Right atrium auricular region (tissue), 2 donors: ENCODE measurements at regions not wholly inside any gene's neighbourhood (a gene's known extent, or its start where the extent isn't known, plus 50 kb on each side); places are given as distances from the start of the nearest gene placed in this dataset.

Experiments
- DNase-seq: peaks from one replicate; pipeline ENCODE4 v3.0.0-alpha.2; 2019; ENCODE audit warnings: low spot score
- H3K27ac ChIP-seq, 2 donors: fragments of 200-600 bp; sonication (generic); 1 replicate in 1 of 2; 2 replicates in 1 of 2; pipeline ENCODE4 v1.5.1; 2016 to 2019
- H3K27me3 ChIP-seq, 2 donors: fragments of 200-600 bp; sonication (generic); one replicate each; pipeline versions ENCODE4 v1.5.1 to v1.6.0; 2017 to 2019
- H3K36me3 ChIP-seq: fragments of 200-600 bp; sonication (generic); one replicate; pipeline ENCODE4 v1.5.1; 2016
- H3K4me1 ChIP-seq, 2 donors: fragments of 200-600 bp; sonication (generic); one replicate each; pipeline versions ENCODE4 v1.5.1 to v1.6.0; 2017 to 2019
- H3K4me3 ChIP-seq, 2 donors: fragments of 200-600 bp; sonication (generic); 1 replicate in 1 of 2; 2 replicates in 1 of 2; pipeline ENCODE4 v1.5.1; 2017 to 2019; ENCODE audit warnings: mild to moderate bottlenecking in 1 of 2, moderate library complexity in 1 of 2
- H3K9me3 ChIP-seq, 2 donors: fragments of 200-600 bp; sonication (generic); one replicate each; pipeline ENCODE4 v1.5.1; 2019
- CTCF ChIP-seq, 2 donors: fragments of 200-600 bp; sonication (generic); IDR thresholded peaks; one replicate each; pipeline ENCODE4 v1.5.1; 2019; ENCODE audit warnings: antibody characterized with exemption in 2 of 2

DNA sequence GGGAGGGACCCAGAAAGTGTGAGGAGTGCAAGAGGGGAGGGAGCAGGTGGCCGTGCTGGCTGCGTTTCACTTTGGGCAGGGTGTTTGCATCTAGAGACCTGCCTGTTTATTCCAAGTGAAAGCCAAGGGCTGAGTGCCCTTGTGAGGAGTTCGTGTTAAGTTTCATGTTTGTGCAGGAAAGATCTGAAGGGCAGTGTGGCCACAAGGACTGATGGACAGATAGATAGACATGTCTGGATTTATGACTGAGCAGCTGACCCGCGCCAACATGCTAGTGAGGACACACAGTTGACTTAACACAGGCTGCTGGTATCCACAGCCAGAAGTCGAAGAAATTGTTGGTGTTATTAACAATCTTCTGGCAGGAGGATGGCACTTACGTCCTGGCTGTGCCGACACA is 387.6 kb upstream of the TNP1 start:
- TF ChIP-seq CTCF (IDR thresholded peaks at IDR 0.05) = no peak
- Histone ChIP-seq H3K4me3 (no peak overlapping the region), H3K27me3 (no peaks in the 10 kb centered on the region), H3K9me3 (no peaks in the 10 kb centered on the region), H3K4me1 (peaks cover 0 to 26% of the 10 kb centered on the region in 2 donors), H3K36me3 (no peaks in the 10 kb centered on the region), H3K27ac (peak overlapping the region; percentile 35 to 61)
- DNase-seq = no peak

- TF ChIP-seq CTCF (IDR thresholded peaks at IDR 0.05) = no peak
- Histone ChIP-seq H3K27me3 (no peaks in the 10 kb centered on the region), H3K27ac (no peak overlapping the region), H3K36me3 (no peaks in the 10 kb centered on the region), H3K4me3 (no peak overlapping the region), H3K9me3 (no peaks in the 10 kb centered on the region), H3K4me1 (peaks cover 0 to 26% of the 10 kb centered on the region in 2 donors)
- DNase-seq = no peak
Measured at GRCh38 chr2:217246108-217246507, 386.2 kb upstream of the TNP1 start.

- peaks cover 0 to 24% of the 10 kb centered on the region in 2 donors for H3K4me1 ChIP-seq
- TF ChIP-seq CTCF (IDR thresholded peaks at IDR 0.05) = no peak
- H3K27me3 ChIP-seq = no peaks in the 10 kb centered on the region
- no peaks in the 10 kb centered on the region for H3K9me3 ChIP-seq
- H3K27ac ChIP-seq = no peak overlapping the region
- no peak overlapping the region for H3K4me3 ChIP-seq
- no peak for DNase-seq
- no peaks in the 10 kb centered on the region for H3K36me3 ChIP-seq
Measured at GRCh38 chr2:217244815-217245214, 385.0 kb upstream of the TNP1 start.

DNA sequence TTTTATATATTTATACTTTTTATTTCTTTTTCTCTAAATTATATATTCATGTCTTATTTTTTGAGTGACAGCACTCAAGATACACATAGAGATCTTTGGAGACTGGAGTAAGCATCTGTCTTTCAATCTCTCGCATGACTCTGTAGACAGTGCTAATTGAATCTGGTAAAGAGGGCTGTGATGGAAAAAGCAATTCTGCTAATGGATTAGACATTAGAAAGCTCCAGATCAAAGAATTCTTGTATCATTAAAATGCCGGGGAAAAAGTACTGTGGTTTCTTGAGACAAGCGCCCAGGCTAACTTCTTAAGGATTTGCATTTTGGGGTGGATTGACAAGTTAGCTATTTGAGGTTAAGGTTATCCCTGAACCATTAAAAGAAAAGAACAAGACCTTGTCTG is 383.1 kb upstream of the TNP1 start:
- DNase-seq = no peak
- Histone ChIP-seq H3K4me3 (no peak overlapping the region), H3K9me3 (no peaks in the 10 kb centered on the region), H3K4me1 (peaks cover 0 to 7% of the 10 kb centered on the region in 2 donors), H3K36me3 (no peaks in the 10 kb centered on the region), H3K27me3 (no peaks in the 10 kb centered on the region), H3K27ac (no peak overlapping the region)
- TF ChIP-seq CTCF (IDR thresholded peaks at IDR 0.05) = no peak

GRCh38 chr2:217231724-217232123 is 371.9 kb upstream of the TNP1 start:
- Histone ChIP-seq H3K4me1 (no peaks in the 10 kb centered on the region), H3K27ac (no peak overlapping the region), H3K9me3 (peaks cover 0 to 3% of the 10 kb centered on the region in 2 donors), H3K4me3 (no peak overlapping the region), H3K27me3 (no peaks in the 10 kb centered on the region), H3K36me3 (no peaks in the 10 kb centered on the region)
- no peak for TF ChIP-seq CTCF (IDR thresholded peaks at IDR 0.05)
- DNase-seq = no peak

DNA sequence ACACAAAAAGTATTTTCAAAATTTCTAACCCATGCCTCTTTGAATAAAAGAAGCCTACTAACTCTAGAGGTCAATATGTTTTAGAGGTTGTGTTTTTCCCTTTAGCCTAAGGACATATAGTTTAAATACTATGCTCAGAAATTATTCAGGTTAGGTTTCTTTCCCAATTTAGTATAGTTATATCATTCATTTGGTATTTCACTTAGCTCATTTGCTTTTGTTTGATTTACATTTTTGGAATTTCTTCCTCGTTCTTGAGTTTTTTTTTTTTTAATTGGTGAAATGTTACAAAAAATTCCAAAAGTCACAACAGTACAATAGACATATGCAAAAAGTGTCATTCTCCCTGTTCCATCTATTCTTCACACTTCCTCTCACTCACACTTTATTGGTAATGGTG is 371.3 kb upstream of the TNP1 start:
- no peak for TF ChIP-seq CTCF (IDR thresholded peaks at IDR 0.05)
- Histone ChIP-seq H3K4me1 (no peaks in the 10 kb centered on the region), H3K36me3 (no peaks in the 10 kb centered on the region), H3K27me3 (no peaks in the 10 kb centered on the region), H3K4me3 (no peak overlapping the region), H3K9me3 (no peaks in the 10 kb centered on the region), H3K27ac (no peak overlapping the region)
- DNase-seq = no peak
